Endothelial cell (in vitro differentiated cells): ENCODE measurements at regions not wholly inside any gene's neighbourhood (a gene's known extent, or its start where the extent isn't known, plus 50 kb on each side); places are given as distances from the start of the nearest gene placed in this dataset.

Experiments
- DNase-seq: peaks from one replicate; pipeline ENCODE4 v3.0.0; 2021; ENCODE audit warnings: low spot score
- H3K27ac Mint-ChIP-seq: one replicate; pipeline ENCODE4 v1.8.0; 2021; ENCODE audit warnings: mixed read lengths, inconsistent platforms; ENCODE audit not compliant: unreplicated experiment
- H3K27me3 Mint-ChIP-seq: one replicate; pipeline ENCODE4 v1.8.0; 2021; ENCODE audit warnings: mild to moderate bottlenecking, moderate library complexity, mixed read lengths, inconsistent platforms; ENCODE audit not compliant: unreplicated experiment
- H3K36me3 Mint-ChIP-seq: one replicate; pipeline ENCODE4 v1.8.0; 2021; ENCODE audit warnings: mild to moderate bottlenecking, low read depth, mixed read lengths, inconsistent platforms; ENCODE audit not compliant: unreplicated experiment
- H3K4me1 Mint-ChIP-seq: one replicate; pipeline ENCODE4 v1.8.0; 2021; ENCODE audit warnings: mild to moderate bottlenecking, mixed read lengths, inconsistent platforms; ENCODE audit not compliant: unreplicated experiment
- H3K4me3 Mint-ChIP-seq: one replicate; pipeline ENCODE4 v1.8.0; 2021; ENCODE audit warnings: mild to moderate bottlenecking, mixed read lengths, inconsistent platforms; ENCODE audit not compliant: unreplicated experiment
- H3K9me3 Mint-ChIP-seq: one replicate; pipeline ENCODE4 v1.8.0; 2021; ENCODE audit warnings: mixed read lengths, inconsistent platforms; ENCODE audit not compliant: unreplicated experiment
- TF ChIP-seq, protein P1 (sequence below): fragments of 200-600 bp; sonication (generic); IDR thresholded peaks from one replicate; pipeline ENCODE4 v1.5.0; 2021; ENCODE audit warnings: antibody characterized with exemption; ENCODE audit not compliant: unreplicated experiment

DNA sequence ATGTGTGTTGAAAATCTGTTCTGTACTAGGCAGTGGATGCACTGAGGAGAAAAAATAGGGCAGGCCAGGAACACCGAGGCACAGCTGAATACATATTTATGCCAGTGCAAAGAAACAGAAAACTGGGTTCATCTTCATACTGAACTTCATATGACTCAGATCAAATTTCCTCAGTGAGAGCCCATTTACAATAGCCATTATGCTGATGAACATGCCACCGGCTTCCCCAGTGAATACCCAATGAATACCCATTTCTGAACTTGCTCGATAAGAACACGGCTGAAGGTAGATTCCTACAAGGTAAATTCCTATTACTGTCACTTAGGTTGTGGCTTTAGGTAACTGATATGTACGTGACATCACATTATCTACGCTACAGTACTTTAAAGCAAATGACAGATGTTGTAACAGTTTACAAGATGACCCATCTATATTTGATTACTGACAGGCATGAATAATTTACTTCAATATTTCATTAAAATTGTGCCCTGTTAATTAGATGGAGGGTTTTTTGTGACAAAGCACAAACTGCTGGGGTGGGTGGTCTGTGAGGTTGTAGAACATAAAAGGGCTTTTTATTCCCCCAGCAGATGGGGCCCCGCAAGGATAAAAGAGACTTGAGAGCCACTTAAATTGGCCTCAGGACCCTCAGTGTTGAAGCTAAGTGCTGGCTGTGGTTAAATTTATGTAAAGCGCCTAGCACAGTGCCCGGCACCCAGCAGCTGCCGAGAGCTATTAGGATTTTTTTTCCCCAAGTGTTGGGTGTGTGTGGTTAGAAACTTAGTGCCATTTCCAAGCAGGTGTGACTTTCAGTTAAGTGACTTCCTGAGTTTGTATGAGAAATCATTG lies 264.5 kb downstream of the CD83 start:
- H3K4me1 Mint-ChIP-seq = peaks cover 27% of the 10 kb centered on the region
- H3K4me3 Mint-ChIP-seq = no peak overlapping the region
- no peaks in the 10 kb centered on the region for H3K9me3 Mint-ChIP-seq
- H3K27me3 Mint-ChIP-seq = no peaks in the 10 kb centered on the region
- H3K27ac Mint-ChIP-seq = no peak overlapping the region
- no peaks in the 10 kb centered on the region for H3K36me3 Mint-ChIP-seq
- no peak for DNase-seq
- TF ChIP-seq, protein P1, sequence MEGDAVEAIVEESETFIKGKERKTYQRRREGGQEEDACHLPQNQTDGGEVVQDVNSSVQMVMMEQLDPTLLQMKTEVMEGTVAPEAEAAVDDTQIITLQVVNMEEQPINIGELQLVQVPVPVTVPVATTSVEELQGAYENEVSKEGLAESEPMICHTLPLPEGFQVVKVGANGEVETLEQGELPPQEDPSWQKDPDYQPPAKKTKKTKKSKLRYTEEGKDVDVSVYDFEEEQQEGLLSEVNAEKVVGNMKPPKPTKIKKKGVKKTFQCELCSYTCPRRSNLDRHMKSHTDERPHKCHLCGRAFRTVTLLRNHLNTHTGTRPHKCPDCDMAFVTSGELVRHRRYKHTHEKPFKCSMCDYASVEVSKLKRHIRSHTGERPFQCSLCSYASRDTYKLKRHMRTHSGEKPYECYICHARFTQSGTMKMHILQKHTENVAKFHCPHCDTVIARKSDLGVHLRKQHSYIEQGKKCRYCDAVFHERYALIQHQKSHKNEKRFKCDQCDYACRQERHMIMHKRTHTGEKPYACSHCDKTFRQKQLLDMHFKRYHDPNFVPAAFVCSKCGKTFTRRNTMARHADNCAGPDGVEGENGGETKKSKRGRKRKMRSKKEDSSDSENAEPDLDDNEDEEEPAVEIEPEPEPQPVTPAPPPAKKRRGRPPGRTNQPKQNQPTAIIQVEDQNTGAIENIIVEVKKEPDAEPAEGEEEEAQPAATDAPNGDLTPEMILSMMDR = no peak

DNA sequence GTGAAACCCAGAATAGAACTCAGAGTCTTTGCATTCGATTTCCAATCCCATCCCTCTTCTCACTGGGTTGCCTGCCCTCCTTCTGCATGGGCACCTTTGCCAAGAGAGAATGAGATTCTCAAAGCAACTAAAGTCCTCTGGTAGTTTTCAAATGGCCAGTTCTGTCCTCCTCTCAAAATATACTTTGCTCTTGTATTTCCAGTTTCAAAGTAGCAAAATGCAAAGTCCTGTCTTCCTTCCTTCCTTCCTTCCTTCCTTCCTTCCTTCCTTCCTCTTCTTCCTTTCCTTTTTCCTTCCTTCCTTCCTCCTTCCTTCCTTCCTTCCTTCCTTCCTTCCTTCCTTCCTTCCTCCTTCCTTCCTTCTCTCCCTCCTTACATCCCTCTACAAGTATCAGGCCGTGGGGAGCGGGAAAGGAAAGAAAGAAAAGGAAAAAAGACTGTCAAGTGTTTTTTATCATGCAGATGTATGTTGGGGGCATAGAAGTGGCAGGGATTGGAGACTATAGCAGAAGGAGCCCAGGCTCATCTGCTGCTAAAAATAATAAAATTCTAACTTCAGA lies 265.2 kb downstream of the CD83 start:
- Mint-ChIP-seq H3K27me3 (no peaks in the 10 kb centered on the region), H3K9me3 (no peaks in the 10 kb centered on the region), H3K4me1 (peaks cover 27% of the 10 kb centered on the region), H3K27ac (no peak overlapping the region), H3K4me3 (no peak overlapping the region), H3K36me3 (no peaks in the 10 kb centered on the region)
- TF ChIP-seq, protein P1 = no peak
- DNase-seq = no peak

DNA sequence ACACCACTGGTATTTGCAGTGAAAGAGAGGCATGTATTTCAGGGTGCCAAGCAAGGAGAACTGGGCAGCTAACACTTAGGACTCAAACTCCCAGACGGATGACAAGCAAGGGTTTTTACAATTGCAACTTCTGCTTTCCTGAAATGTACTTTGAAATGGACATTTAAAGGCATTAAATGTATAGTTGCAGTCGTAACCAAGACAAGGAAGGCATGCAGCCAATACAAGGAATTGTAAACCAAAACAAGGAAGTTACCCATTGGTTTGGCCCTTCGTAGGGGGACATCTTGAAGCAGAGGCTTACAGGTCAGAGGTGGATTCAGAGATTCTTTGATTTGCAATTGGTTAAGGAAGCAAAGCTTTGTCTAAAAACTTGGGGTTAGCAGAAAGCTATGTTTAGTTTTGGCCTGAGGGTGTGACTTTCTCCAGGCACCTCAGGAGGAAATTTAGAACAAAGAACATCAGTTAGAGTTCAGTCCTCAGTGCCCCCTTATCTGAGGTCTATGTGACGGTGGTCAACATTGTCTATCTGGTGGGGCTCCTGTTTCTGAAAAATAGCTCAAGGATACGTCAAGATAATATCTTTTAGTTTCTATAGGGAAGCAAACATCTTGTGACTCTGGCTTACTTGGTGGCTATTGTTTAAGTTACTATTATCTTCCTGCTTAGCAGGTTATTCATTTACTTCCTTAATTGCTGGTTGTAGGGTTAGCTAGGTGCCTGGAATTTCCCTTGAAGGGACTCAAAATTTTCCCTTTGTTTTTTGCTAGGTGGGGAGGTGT lies 266.0 kb downstream of the CD83 start:
- no peak for DNase-seq
- Mint-ChIP-seq H3K4me1 (peaks cover 27% of the 10 kb centered on the region), H3K36me3 (no peaks in the 10 kb centered on the region)

DNA sequence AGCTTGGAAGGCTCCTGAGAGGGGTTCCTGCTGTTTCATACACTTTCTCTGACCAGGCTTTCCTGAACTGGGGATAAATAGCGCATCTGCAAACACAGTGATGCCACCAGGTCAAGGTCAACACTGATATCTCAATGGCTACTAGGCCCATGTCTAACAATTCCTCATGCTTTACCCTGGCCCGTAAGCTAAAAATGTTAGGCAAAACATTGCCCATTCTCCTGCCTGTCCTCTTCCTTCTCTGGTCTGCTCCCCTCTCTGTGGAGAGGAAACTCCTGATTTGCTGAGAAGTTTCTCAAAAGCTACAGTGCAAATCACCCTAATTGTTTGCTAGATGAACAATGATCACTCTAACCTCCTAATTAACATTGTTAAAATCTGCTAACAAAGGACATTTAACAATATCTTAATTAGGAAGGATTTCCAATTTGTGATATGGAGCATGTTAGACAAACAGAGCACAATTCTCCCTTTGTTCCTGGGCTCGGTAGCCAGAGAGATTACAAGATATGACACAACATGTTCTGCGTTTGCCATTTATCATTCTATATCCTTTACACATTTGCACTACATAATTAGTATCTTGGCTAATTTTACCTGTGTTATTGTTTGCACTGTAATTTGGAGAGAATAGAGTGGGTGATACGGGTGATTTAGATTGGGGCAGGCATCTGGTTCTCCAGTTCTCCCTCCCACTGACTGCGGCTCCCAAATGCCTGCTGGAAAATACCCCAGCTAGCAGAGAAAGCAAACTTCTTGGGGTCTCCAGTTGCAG lies 266.8 kb downstream of the CD83 start:
- TF ChIP-seq, protein P1 = no peak
- Mint-ChIP-seq H3K9me3 (no peaks in the 10 kb centered on the region), H3K4me1 (peaks cover 27% of the 10 kb centered on the region), H3K36me3 (no peaks in the 10 kb centered on the region), H3K27me3 (no peaks in the 10 kb centered on the region), H3K4me3 (no peak overlapping the region), H3K27ac (no peak overlapping the region)
- DNase-seq = no peak

More for the DNA sequence above, 266.0 kb downstream of the CD83 start:
- TF ChIP-seq, protein P1 = no peak
- Mint-ChIP-seq H3K27me3 (no peaks in the 10 kb centered on the region), H3K9me3 (no peaks in the 10 kb centered on the region), H3K27ac (no peak overlapping the region), H3K4me3 (no peak overlapping the region)
